ENCODE measurements at regions not wholly inside any gene's neighbourhood (a gene's known extent, or its start where the extent isn't known, plus 50 kb on each side); places are given as distances from the start of the nearest gene placed in this dataset.
A peak's percentile ranks its signal among the peaks of the same experiment; 100 is the strongest.

GRCh38 chr2:118322406-118322805 lies 234.1 kb downstream of the INSIG2 start:
- DNase-seq (ENCODE audit: low read depth in 2 of 2): no peak

DNA sequence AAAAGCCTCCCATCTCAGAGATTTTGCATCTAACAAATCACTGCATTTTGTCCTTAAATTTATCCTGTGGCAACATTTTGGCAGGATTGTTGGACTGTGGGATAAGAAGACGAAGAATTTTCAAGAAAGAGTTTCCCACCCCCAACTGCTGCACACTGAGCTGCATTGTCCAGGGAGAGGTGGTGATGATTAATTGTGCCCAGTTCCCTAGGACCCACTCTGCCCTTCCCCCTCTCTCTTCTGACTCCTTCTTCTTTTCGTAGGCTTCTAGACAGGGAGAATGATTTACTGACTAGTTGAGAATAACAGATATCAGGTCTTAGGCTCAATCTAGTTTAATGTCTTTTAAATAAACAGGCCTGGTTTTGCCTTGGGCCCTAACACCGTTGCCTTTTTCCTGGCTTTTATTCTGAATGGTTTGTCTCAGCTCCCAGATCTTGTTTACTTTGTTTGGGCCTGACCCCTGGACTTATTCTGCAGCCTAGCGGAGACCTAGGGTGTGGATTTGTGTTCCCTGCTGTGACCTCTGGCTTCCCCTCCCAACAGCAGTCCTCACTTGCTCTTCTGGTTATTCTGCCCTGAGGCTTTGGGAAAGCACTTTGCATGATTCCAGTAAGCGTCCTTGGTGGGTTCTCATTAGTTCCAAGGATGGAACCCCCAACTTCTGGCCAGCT lies 233.3 kb downstream of the INSIG2 start:
- no peak for DNase-seq (ENCODE audit: low read depth in 2 of 2)

- no peak for DNase-seq (ENCODE audit: low read depth in 2 of 2)
Measured at GRCh38 chr2:118320658-118321057, 232.4 kb downstream of the INSIG2 start.

GRCh38 chr2:118320196-118320595 lies 231.9 kb downstream of the INSIG2 start:
- DNase-seq (ENCODE audit: low read depth in 2 of 2): no peak

- DNase-seq (ENCODE audit: low read depth in 2 of 2): no peak
Measured at GRCh38 chr2:118319271-118319684, 231.0 kb downstream of the INSIG2 start.

GRCh38 chr2:118315606-118316005 lies 227.3 kb downstream of the INSIG2 start:
- DNase-seq (ENCODE audit: low read depth in 2 of 2): no peak

GRCh38 chr2:118312969-118313756 lies 224.9 kb downstream of the INSIG2 start:
- DNase-seq (ENCODE audit: low read depth in 2 of 2): no peak

- no peak for DNase-seq (ENCODE audit: low read depth in 2 of 2)
Measured at GRCh38 chr2:118310681-118311429, 222.6 kb downstream of the INSIG2 start.

DNA sequence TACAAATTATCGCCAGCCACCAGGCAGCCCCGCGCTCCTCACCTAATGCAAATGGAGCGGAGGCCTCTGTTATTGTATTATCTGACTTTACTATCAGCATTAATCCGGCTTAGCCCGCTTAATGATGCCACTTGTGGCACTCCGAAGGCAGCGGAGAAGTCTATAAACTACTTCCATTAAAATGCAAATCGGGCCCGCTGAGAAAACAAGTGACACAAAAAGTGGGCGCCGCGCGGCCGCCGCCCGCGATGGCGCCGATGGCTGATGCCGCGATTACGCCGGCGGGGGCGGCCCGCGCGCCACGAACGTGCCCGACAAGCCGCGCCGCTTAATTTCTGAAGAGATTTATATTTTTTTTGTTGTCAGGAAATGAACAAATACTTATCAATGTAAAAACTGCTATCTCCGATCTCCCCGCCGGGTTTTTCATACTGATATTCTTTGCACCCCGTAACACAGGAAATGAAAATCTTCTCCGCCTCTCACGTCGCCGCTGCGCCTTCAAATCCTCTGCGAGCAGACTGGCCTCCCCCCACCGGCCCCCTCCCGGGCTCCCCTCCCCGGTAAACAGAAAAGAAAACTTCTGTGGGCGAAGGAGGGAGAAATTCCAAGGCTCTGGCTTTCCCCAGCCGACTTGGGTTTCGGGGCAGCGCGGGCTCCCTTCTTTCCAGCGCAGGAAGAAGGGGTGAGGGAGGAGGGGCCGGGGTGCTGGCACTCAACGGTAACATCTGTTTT lies 221.8 kb downstream of the INSIG2 start:
- DNase-seq (ENCODE audit: low read depth in 2 of 2): peak; percentile 5 to 6

GRCh38 chr2:118309257-118309945 lies 221.1 kb downstream of the INSIG2 start:
- no peak for DNase-seq (ENCODE audit: low read depth in 2 of 2)

GRCh38 chr2:118307864-118308263 lies 219.6 kb downstream of the INSIG2 start:
- DNase-seq (ENCODE audit: low read depth in 2 of 2): no peak

- no peak for DNase-seq (ENCODE audit: low read depth in 2 of 2)
Measured at GRCh38 chr2:118301248-118301647, 213.0 kb downstream of the INSIG2 start.

- DNase-seq (ENCODE audit: low read depth in 2 of 2): no peak
Measured at GRCh38 chr2:118300832-118301231, 212.6 kb downstream of the INSIG2 start.

DNA sequence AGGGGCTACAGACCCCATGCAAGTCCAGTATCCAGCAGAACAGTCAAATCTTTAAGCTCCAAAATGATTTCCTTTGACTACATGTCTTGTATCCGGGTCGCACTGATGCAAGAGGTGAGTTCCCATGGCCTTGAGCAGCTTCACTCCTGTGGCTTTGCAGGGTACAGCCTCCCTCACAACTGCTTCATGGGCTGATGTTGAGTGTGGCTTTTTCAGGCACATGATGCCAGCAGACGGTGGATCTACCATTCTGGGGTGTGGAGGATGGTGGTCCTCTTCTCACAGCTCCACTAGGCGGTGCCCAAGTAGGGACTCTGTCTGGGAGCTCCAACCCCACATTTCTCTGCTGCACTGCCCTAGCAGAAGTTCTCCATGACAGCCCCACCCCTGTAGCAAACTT lies 208.4 kb downstream of the INSIG2 start:
- DNase-seq (ENCODE audit: low read depth in 2 of 2): no peak

- DNase-seq (ENCODE audit: low read depth in 2 of 2): no peak
Measured at GRCh38 chr2:118295592-118296390, 207.5 kb downstream of the INSIG2 start.

DNA sequence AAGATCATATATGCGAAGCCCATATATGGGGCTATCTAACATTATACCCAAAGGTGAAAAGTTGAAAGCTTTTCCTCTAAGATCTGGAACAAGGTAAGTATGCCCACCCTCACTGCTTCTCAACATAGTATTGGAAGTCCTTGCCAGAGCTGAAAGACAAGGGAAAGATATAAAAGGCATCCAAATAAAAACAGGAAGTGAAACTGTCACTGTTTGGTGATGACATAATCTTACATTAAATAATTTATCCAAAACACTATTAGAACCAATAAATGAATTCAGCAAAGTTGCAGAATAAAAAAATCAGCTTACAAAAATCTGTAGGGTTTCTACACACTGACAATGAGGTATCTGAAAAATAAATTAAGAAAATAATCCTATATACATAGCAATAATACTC lies 205.8 kb downstream of the INSIG2 start:
- DNase-seq (ENCODE audit: low read depth in 2 of 2): no peak

DNA sequence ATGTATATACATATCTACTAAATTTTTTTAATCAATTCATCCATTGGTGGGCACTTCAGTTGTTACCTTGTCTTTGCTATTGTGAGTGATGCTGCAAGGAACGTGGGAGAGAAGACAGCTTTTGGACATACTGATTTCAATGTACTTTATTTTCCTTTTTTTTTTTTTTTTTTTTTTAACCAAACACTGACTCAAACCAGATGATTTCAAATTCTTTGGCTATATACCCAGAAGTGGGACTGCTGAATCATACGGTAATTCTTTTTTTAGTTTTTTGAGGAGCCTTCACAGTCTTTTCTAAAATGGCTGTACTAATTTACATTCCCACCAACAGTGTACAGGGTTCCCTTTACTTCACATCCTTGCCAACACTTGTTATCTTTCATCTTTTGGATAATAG lies 204.7 kb downstream of the INSIG2 start:
- DNase-seq (ENCODE audit: low read depth in 2 of 2): no peak

DNA sequence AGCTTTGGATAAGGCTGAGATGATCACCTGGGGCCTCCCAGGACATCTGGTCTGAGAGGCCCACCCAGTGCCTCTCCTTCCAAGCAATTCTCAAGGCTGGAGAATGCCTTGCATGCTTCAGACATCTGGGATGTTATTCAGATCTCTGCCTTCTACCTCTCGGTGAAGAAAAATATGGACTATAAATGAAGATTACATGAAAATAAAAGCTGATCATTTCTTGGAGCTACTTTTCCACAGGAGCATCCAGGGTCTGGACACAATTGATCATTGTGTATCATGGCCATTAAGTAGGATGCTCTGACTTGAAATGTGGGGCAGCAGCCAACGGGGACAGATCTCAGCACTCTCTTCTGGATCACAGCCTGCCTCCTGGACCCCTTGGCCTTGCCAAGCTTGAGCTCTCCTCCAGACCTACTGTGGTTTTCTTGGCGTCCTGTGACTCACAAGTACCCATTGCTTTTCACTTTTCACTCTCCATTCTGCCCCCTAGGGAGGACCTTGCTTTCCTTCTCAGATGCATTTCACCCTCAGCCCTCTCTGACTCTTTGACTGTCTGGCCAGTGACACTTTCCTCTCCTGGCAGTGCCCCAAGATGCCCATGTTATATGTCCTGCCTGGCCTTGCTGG lies 203.1 kb downstream of the INSIG2 start:
- no peak for DNase-seq (ENCODE audit: low read depth in 2 of 2)

DNA sequence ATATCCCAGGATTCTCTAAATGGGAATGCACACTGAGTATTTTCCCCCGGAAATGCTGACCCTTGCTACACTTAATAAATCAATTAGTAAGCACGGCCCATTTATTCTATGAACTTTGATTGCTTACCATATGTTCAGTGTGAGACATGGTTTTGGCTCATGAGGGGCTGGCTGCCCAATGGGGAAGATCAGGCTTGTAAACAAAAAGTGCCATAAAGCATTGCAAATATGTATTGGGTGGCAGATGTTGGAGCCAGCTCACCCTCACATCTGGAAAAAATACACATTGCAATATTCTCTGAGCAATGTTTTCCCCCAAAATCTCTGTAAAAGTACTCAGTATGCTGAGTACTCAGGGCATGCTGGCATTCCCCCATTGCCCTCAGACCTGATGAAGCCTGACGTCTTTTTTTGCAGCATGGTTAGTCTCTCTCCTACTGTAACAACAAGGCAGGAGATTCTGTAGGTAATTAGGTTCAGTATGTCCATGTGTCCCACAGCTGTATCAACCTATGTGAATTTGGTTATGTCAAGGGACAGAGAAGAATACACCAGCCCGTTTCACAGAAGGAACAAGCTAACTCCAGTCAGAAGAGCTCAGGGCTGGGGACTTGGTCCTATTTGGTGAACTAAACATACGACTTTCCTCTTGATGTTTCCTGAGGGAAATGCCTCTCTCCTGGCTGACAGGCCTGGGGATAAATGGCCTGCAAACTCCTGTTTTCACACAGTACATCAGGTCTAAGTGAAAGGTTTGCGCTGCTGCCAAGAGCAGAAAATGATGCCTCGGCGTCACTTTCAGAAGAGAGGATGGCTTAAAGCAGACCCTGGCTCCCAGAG lies 202.4 kb downstream of the INSIG2 start:
- no peak for DNase-seq (ENCODE audit: low read depth in 2 of 2)
